IgD-negative memory B cell (primary cell): ENCODE measurements at regions not wholly inside any gene's neighbourhood (a gene's known extent, or its start where the extent isn't known, plus 50 kb on each side); places are given as distances from the start of the nearest gene placed in this dataset.

Experiments used
- H3K27ac Mint-ChIP-seq, 3 donors: one replicate each; pipeline ENCODE4 v1.8.0; 2020 to 2022; ENCODE audit warnings: mild to moderate bottlenecking in 3 of 3, mixed read lengths in 3 of 3, moderate library complexity in 1 of 3
- H3K27me3 Mint-ChIP-seq: one replicate; pipeline ENCODE4 v1.8.0; 2021; ENCODE audit warnings: mixed read lengths
- H3K36me3 Mint-ChIP-seq: one replicate; pipeline ENCODE4 v1.8.0; 2020; ENCODE audit warnings: mild to moderate bottlenecking, mixed read lengths
- H3K4me1 Mint-ChIP-seq, 3 donors: one replicate each; pipeline ENCODE4 v1.8.0; 2020 to 2022; ENCODE audit warnings: mixed read lengths in 3 of 3, mild to moderate bottlenecking in 1 of 3
- H3K4me3 Mint-ChIP-seq, 4 donors: one replicate each; pipeline ENCODE4 v1.8.0; 2020 to 2022; ENCODE audit warnings: mild to moderate bottlenecking in 4 of 4, mixed read lengths in 4 of 4, moderate library complexity in 3 of 4
- H3K9me3 Mint-ChIP-seq, 3 donors: one replicate each; pipeline ENCODE4 v1.8.0; 2020 to 2021; ENCODE audit warnings: mixed read lengths in 3 of 3, mild to moderate bottlenecking in 1 of 3

DNA sequence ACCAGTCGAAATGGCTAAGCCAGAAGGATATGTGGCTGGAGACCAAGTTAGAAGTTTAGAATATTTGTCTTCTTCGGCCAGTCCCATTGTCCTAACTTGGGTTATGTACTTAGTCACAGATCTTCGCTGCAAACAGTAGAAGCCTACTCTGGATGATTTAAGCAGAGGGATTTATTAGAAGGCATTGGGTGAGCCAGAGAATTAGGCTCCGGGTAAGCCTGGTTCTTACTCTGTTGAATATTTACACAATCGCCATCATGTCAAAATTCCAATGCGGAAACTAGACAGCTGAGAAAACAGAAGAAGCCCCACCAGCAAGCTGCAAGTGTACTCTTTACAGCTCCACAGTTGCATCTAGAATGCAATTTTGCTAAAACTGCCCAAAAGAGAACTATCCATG lies 276.6 kb downstream of the CMPK2 start:
- Mint-ChIP-seq H3K4me3 (no peak overlapping the region), H3K9me3 (no peaks in the 10 kb centered on the region), H3K36me3 (no peaks in the 10 kb centered on the region), H3K27ac (no peak overlapping the region), H3K4me1 (no peaks in the 10 kb centered on the region), H3K27me3 (no peaks in the 10 kb centered on the region)

DNA sequence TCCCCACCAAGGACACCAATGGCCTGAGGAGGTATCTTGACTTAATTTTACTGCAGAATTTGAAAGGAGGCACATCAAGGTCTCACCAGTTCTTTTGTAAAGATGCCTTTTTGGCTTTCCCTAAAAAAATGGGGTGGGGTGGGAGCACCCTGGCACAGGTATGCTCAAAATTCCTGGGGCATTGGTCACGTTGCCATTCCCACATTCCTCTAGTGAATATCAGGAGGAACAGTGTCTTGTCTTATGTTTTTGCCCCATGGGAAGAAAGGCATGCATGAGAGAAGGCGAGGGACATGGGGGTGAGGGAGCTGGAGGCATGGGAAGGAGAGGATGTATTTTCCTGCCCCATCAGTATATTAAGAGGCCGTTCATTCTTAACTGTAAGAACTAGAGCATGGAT lies 275.3 kb downstream of the CMPK2 start:
- H3K9me3 Mint-ChIP-seq, result no peaks in the 10 kb centered on the region
- no peaks in the 10 kb centered on the region for H3K27me3 Mint-ChIP-seq
- H3K27ac Mint-ChIP-seq, result no peak overlapping the region
- no peaks in the 10 kb centered on the region for H3K36me3 Mint-ChIP-seq
- no peaks in the 10 kb centered on the region for H3K4me1 Mint-ChIP-seq
- no peak overlapping the region for H3K4me3 Mint-ChIP-seq

GRCh38 chr2:6602471-6602870 lies 263.2 kb downstream of the CMPK2 start:
- Mint-ChIP-seq H3K4me3 (no peak overlapping the region), H3K36me3 (no peaks in the 10 kb centered on the region), H3K27me3 (no peaks in the 10 kb centered on the region), H3K27ac (no peak overlapping the region), H3K4me1 (no peaks in the 10 kb centered on the region), H3K9me3 (peaks cover 0 to 3% (median 0%) of the 10 kb centered on the region in 3 donors)

DNA sequence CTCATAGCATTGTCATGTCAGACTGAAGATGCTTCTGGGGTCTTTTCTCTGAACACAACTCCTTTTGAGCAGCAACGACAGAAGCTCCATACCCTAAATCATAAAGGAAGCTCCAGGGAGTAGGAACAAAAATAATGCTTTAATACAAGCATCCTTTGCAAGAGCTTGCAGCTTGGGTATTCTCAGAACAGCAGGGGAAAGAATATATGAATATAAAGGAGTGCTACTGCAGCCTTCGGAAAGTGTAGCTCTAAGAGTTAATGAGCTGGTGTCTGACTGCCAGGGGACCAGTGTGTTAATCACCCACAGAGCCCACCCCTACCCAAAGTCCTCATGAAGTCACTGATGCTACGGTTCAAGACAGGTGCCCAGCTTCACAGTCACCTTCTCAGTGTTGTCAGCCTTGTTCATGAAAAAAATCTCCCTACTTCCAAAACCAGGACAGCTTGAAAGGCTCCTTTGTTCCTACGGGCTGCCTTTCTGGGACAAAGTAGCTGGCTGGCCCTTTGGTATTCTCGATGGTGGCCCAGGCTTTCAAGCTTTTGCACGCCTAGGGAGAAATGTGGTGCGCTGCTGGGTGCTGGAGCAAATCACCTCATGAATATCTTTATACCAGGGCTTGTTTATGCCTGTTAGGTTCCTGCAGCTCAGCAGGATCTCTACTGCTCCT lies 259.7 kb downstream of the CMPK2 start:
- Mint-ChIP-seq H3K9me3 (peaks cover 4 to 7% (median 6%) of the 10 kb centered on the region in 3 donors), H3K27me3 (no peaks in the 10 kb centered on the region), H3K4me1 (no peaks in the 10 kb centered on the region), H3K4me3 (no peak overlapping the region), H3K36me3 (no peaks in the 10 kb centered on the region), H3K27ac (no peak overlapping the region)

GRCh38 chr2:6617794-6618193 lies 247.9 kb downstream of the CMPK2 start:
- no peak overlapping the region for H3K4me3 Mint-ChIP-seq
- no peak overlapping the region for H3K27ac Mint-ChIP-seq
- no peaks in the 10 kb centered on the region for H3K36me3 Mint-ChIP-seq
- no peaks in the 10 kb centered on the region for H3K4me1 Mint-ChIP-seq
- peaks cover 0 to 7% (median 6%) of the 10 kb centered on the region in 3 donors for H3K9me3 Mint-ChIP-seq
- H3K27me3 Mint-ChIP-seq, result no peaks in the 10 kb centered on the region

DNA sequence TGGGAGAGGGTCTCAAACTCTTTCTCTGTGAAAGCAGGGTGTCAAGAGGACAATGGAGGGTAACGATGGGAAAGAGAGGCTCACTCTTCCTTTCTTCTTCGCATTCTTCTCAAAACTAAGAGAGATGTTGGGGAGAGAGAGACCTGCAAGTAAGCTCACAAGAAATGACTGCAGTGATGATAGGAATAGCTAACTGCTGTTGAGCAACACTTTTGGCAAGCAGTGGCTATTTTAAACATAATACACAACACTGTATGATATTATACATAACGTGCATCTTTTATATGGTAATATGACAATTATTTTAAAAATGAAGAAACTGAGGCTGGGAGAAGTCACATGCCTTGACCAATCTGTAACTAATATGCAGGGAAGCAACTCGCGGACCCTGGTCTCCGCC lies 247.5 kb downstream of the CMPK2 start:
- H3K27me3 Mint-ChIP-seq, result no peaks in the 10 kb centered on the region
- peaks cover 0 to 7% (median 5%) of the 10 kb centered on the region in 3 donors for H3K9me3 Mint-ChIP-seq
- no peaks in the 10 kb centered on the region for H3K36me3 Mint-ChIP-seq
- H3K27ac Mint-ChIP-seq, result no peak overlapping the region
- no peak overlapping the region for H3K4me3 Mint-ChIP-seq
- H3K4me1 Mint-ChIP-seq, result no peaks in the 10 kb centered on the region

GRCh38 chr2:6623746-6624145 lies 242.0 kb downstream of the CMPK2 start:
- Mint-ChIP-seq H3K9me3 (peaks cover 0 to 2% (median 0%) of the 10 kb centered on the region in 3 donors), H3K4me1 (no peaks in the 10 kb centered on the region), H3K36me3 (no peaks in the 10 kb centered on the region), H3K27me3 (no peaks in the 10 kb centered on the region), H3K27ac (no peak overlapping the region), H3K4me3 (no peak overlapping the region)

GRCh38 chr2:6626401-6627012 lies 239.2 kb downstream of the CMPK2 start:
- H3K4me1 Mint-ChIP-seq, result no peaks in the 10 kb centered on the region
- no peak overlapping the region for H3K27ac Mint-ChIP-seq
- no peaks in the 10 kb centered on the region for H3K36me3 Mint-ChIP-seq
- no peaks in the 10 kb centered on the region for H3K27me3 Mint-ChIP-seq
- peaks cover 2 to 6% (median 3%) of the 10 kb centered on the region in 3 donors for H3K9me3 Mint-ChIP-seq
- no peak overlapping the region for H3K4me3 Mint-ChIP-seq

GRCh38 chr2:6627316-6627715 lies 238.4 kb downstream of the CMPK2 start:
- Mint-ChIP-seq H3K27me3 (no peaks in the 10 kb centered on the region), H3K4me3 (no peak overlapping the region), H3K9me3 (peaks cover 2 to 6% (median 3%) of the 10 kb centered on the region in 3 donors), H3K4me1 (no peaks in the 10 kb centered on the region), H3K27ac (no peak overlapping the region), H3K36me3 (no peaks in the 10 kb centered on the region)

DNA sequence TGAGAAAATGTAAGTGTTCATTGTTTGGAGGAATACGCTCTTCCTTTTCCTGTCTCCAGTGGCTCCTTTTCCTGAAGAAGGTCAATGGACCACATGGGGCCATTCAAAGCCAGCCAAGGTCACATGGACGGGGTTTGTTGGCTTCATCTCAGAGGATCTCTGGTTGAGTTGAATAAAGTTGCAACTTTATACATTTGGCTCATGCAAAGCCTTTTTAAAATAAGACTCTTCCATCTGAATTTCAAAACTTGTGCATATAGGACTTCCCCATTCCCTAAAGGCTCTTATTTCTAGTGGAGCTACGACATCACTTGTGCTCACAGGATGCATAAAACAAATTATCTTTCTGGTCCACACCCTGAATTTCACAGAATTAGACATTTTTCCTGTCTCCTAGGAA lies 235.5 kb downstream of the CMPK2 start:
- Mint-ChIP-seq H3K36me3 (no peaks in the 10 kb centered on the region), H3K4me3 (no peak overlapping the region), H3K27ac (no peak overlapping the region), H3K9me3 (peaks cover 2 to 6% (median 3%) of the 10 kb centered on the region in 3 donors), H3K4me1 (no peaks in the 10 kb centered on the region), H3K27me3 (no peaks in the 10 kb centered on the region)

- H3K27me3 Mint-ChIP-seq, result no peaks in the 10 kb centered on the region
- no peak overlapping the region for H3K27ac Mint-ChIP-seq
Observed at GRCh38 chr2:6635296-6635695, 230.4 kb downstream of the CMPK2 start.

DNA sequence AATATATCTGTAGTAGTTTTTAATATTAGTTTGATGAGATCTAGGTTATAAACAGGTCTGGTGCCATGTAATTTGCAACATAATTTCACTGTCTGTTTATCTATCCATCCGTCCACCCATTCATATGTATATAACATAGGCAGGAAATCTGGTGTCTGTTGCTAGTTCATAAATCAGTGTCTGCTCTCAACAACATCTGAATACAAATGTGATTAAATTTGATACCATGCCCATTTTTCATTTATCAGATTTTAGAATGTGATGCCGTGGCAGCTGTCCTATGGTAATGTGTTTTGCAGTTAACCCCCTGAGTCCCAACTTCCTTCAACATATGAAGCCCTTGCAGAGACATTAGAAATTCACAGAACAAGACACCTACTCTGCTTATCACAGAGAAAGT lies 228.4 kb downstream of the CMPK2 start:
- no peaks in the 10 kb centered on the region for H3K9me3 Mint-ChIP-seq
- no peaks in the 10 kb centered on the region for H3K36me3 Mint-ChIP-seq
- H3K4me1 Mint-ChIP-seq, result no peaks in the 10 kb centered on the region
- peaks cover 2% of the 10 kb centered on the region for H3K27me3 Mint-ChIP-seq
- H3K4me3 Mint-ChIP-seq, result no peak overlapping the region
- H3K27ac Mint-ChIP-seq, result no peak overlapping the region

More at GRCh38 chr2:6635296-6635695, 230.4 kb downstream of the CMPK2 start:
- Mint-ChIP-seq H3K9me3 (no peaks in the 10 kb centered on the region), H3K4me3 (no peak overlapping the region), H3K4me1 (no peaks in the 10 kb centered on the region), H3K36me3 (no peaks in the 10 kb centered on the region)

DNA sequence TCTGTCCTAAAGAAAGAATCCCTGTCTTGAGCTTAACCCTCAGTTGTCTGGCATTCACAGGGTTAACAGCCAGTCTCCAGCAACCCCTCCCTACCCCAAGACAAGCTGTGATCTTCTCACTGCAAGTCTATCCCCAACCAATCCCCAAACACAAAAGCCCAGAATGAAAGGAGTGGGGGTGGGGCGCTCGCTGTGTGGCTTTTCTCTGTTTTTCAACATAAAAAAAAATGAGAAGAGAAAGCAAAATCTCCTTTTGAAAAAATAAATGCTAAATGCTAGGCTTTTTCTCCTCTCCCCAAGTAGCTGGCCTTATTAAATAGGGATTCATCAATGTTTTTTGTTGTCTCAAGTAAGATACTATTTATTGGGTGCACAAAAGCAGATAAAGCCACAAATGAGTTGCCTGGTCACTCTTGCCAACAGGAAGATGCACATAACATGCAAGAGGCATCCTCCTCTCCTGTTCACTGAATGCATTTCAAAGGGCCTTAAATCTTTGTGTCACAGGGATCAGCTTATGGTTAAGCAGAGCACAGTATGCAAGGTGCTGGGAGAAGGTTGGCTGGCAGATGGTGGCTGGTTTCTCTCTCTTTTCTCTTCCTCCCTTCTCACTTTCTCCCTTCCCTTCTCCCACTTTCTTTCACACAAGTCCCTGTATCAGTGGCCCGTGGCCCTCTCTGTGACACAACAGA lies 225.6 kb downstream of the CMPK2 start:
- Mint-ChIP-seq H3K4me3 (no peak overlapping the region), H3K27me3 (peaks cover 2% of the 10 kb centered on the region), H3K4me1 (no peaks in the 10 kb centered on the region), H3K36me3 (no peaks in the 10 kb centered on the region), H3K9me3 (no peaks in the 10 kb centered on the region), H3K27ac (no peak overlapping the region)

- no peak overlapping the region for H3K4me3 Mint-ChIP-seq
- no peaks in the 10 kb centered on the region for H3K36me3 Mint-ChIP-seq
- no peaks in the 10 kb centered on the region for H3K4me1 Mint-ChIP-seq
- H3K9me3 Mint-ChIP-seq, result no peaks in the 10 kb centered on the region
- H3K27ac Mint-ChIP-seq, result no peak overlapping the region
- peaks cover 2% of the 10 kb centered on the region for H3K27me3 Mint-ChIP-seq
Observed at GRCh38 chr2:6640621-6641015, 225.1 kb downstream of the CMPK2 start.

DNA sequence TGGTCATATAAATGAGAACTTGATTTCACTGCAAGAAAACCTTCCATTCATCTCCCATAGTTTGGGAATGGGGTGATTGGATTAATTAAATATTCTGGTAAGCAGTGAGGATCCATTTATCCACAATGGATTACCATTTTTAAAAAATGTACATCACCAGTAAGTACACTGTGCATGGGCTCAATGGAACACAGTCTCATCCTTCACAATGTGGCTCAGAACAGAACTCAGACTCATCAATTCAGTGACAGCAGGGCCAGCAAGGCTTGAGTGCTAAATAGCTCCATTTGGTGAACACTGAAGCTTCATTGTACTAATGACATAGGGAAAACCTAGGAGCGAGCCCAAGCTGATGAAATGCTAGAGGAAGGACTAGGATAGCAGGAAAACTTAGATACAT lies 223.8 kb downstream of the CMPK2 start:
- Mint-ChIP-seq H3K9me3 (no peaks in the 10 kb centered on the region), H3K4me3 (no peak overlapping the region), H3K27me3 (peaks cover 2% of the 10 kb centered on the region), H3K36me3 (no peaks in the 10 kb centered on the region), H3K4me1 (no peaks in the 10 kb centered on the region), H3K27ac (no peak overlapping the region)

DNA sequence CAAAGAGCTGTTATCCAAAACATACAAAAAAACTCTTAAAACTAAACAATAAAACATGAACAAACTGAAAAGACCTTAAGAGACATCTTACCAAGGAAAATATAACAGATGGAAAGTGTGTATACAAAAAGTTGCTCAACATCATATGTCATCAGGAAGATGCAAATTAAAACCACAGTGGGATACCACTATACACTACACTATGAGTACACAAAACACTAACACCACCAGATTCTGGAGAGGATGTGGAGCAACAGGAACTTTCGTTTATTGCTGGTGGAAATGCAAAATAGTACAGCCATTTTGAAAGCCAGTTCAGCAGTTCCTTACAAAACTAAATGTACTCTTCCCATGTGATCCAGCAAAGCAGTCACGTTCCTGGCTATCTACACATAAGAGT lies 221.4 kb downstream of the CMPK2 start:
- Mint-ChIP-seq H3K27me3 (peaks cover 2% of the 10 kb centered on the region), H3K36me3 (no peaks in the 10 kb centered on the region), H3K4me1 (no peaks in the 10 kb centered on the region), H3K9me3 (no peaks in the 10 kb centered on the region), H3K27ac (no peak overlapping the region), H3K4me3 (no peak overlapping the region)
